ENCODE measurements at regions not wholly inside any gene's neighbourhood (a gene's known extent, or its start where the extent isn't known, plus 50 kb on each side); places are given as distances from the start of the nearest gene placed in this dataset.
"Not testable (repeated sequence)": the region's sequence is repeated elsewhere in the genome, so short reads cannot be mapped to it uniquely, and the experiment has no call there.

DNA sequence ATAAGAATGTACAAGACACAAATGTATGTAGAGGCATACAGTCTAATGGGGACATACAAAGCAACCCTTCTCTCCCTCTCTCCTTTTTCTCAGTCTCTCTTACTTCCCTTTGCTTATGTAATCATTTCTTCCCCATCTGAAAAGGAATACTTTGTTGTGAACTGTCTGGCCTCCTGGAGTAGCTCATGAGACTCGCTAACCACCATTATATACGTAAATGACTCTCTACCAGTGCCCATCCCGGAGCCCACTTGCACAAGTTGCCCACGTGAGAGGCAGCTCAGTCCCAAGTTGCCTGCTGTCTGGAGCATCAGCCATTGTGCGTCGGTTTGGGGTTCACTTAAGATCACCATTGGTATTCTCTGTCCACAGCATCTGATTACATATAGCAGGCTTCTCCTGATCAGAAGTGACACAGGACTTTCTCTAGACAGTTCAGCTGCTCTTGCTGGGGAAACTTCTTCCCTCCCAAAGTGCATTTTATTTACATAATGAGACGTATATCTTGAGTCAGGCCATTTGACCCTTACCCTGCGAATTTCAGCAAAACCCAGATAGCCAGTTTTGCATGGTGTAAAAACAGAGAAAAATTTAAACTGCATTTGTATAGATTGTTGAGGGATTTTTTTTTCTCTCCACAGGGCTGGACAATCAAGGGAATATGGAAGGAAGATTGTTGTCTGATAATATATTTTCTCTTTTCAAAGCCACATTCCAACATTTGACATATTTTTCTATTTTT, 220.7 kb upstream of the EGLN3 start:
- no peak for DNase-seq

DNA sequence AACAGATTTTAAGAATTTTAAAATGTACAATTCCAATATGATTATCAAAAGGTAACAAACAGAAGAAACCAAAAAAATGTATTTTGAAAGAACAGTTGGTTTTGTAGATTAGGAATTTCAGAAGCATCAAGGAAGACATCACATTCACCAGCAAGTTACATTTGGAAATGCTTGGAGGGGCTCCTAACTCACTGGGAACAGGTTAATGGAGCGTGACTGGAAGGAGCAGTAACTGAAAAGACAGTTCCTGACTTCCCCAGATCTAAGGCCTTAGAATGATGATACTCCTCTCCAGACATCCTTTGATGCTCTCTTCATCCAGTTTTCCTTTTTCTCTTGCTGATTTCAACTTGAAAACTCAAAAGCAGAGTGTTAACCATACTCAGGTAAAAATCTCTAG, 220.0 kb upstream of the EGLN3 start:
- no peak for DNase-seq

DNA sequence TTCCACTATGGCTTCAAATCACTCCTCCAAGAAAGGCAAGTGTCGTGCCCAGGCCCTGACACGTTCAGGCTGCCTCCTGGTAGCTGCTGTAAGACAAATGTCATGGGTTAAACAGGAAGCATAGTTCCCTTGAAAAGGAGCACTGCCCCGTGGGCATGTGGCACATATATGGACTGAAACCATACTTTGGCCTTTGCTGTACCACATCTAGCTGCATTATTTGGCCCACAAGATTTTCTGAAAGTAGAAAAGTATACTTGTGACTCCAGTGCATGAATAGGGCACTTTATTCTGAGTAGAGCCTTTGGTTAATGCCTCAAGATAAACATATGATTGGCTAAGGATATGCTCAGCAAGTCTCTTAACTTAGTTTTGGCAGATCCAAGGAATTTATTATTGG, 218.7 kb upstream of the EGLN3 start:
- DNase-seq: no peak

- no peak for DNase-seq
Observed at GRCh38 chr14:34168656-34169055, 217.8 kb upstream of the EGLN3 start.

DNA sequence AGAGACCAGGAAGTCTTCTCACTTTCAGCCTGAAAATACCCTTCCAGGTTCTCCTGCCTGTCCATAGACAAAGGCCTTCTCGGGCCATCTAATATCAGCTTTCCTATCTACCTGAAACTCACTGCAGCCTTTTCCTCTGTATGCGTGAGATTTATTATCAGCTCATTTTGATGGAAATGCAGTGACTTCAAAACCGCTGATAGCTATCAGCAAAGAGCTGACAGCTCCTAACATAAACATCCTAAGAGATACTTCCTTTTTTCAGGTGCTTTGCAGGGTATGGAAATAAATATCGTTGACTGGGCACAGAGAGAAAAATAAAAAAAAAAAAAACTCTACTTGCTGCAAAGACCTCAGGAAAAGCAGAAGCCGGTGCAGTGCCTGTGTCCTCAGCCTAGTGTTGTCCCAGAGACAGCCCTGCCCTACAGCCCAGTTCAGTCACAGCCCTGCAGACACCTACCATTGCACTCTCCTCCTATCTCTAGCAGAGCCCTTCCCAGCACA, 215.0 kb upstream of the EGLN3 start:
- DNase-seq: no peak

GRCh38 chr14:34164162-34164864, 213.4 kb upstream of the EGLN3 start:
- no peak for DNase-seq

GRCh38 chr14:34161351-34162082, 210.6 kb upstream of the EGLN3 start:
- no peak for DNase-seq

DNA sequence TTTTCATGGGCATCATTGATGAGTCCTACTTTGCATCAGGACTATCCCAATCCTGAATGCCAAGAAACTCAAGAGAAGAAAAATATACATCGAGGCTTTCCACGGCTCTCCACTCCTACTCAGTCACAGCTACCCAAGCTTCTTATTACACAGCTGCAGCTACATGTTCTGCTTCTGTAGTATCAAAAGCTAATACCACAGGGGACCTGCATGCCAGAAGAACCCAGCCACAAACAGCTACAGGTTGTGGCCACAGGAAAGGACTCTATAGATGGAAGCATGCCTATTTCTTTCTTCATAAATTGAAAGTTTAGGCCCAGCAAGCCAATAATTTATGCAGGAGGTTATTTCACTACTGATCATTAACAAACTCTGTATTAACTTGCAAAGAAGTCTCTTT, 209.7 kb upstream of the EGLN3 start:
- no peak for DNase-seq

DNA sequence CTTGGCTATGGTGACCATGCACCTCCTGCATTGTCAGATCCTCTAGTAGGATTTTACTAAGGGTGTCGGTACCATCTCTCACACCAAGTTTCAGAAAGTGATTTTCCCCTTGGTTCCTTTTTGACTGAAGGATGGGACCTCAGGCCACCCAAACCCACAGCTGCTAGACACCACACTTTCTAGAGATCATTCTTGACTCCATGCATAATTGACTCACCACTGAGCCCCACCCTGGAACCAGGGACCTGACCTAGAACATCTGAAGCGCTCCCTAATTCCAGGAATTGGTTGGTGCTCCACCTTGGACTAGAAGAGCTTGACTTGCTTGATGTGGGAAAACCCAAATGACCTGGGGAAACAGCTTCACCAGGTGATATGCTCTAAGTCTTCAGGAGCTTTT, 206.8 kb upstream of the EGLN3 start:
- DNase-seq: no peak

GRCh38 chr14:34147461-34147860, 196.6 kb upstream of the EGLN3 start:
- DNase-seq: no peak

- not testable (repeated sequence) for DNase-seq
Observed at GRCh38 chr14:34140127-34140526, 189.3 kb upstream of the EGLN3 start.

DNA sequence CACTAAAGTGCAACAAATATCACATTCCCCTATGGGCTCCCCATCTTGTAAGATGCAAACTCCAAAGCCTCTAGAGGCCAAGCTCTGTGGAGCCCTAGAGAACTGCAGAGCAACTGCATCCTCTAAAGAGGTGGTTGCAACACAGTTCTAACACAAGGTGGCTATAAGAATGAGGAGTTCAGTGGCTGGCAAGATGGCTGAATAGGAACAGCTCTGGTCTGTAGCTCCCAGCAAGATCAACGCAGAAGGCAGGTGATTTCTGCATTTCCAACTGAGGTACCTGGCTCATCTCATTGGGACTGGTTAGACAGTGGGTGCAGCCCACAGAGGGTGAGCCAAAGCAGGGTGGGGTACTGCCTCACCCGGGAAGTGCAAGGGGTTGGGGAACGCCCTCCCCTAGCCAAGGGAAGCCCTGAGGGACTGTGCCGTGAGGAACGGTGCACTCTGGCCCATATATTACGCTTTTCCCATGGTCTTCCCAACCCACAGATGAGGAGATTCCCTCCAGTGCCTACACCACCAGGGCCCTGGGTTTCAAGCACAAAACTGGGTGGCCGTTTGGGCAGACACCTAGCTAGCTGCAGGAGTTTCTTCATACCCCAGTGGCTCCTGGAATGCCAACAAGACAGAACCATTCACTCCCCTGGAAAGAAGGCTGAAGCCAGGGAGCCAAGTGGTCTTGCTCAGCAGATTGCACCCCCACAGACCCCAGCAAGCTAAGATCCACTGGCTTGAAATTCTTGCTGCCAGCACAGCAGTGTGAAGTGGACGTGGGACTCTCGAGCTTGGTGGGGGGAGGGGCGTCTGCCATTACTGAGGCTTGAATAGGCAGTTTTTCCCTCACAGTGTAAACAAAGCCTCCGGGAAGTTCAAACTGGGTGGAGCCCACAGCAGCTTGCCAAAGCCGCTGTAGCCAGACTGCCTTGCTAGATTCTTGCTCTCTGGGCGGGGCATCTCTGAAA, 188.6 kb upstream of the EGLN3 start:
- DNase-seq: not testable (repeated sequence)

DNA sequence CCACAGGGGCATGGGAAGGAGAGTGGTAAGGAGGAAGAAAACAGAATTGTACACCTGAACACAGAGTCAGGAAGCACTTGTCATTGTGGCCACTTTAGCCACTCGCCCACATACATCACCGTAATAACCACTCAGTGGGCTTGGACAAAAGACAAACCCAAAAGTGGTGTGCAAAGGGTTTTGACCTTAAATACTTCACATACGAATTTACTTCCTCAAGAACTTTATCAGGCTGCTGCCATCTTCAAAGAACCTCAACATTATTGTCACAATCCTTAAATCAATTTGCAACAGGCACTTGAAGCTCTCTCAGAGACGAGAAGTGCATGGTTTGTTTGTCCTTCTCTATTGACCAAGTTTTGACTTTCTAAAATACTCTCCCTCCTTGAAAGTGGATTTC, 187.3 kb upstream of the EGLN3 start:
- DNase-seq: no peak

- DNase-seq: no peak
Observed at GRCh38 chr14:34137001-34137745, 186.3 kb upstream of the EGLN3 start.

GRCh38 chr14:34135492-34135891, 184.6 kb upstream of the EGLN3 start:
- no peak for DNase-seq

GRCh38 chr14:34134484-34134883, 183.6 kb upstream of the EGLN3 start:
- no peak for DNase-seq

GRCh38 chr14:34129927-34130552, 179.2 kb upstream of the EGLN3 start:
- DNase-seq: no peak

DNA sequence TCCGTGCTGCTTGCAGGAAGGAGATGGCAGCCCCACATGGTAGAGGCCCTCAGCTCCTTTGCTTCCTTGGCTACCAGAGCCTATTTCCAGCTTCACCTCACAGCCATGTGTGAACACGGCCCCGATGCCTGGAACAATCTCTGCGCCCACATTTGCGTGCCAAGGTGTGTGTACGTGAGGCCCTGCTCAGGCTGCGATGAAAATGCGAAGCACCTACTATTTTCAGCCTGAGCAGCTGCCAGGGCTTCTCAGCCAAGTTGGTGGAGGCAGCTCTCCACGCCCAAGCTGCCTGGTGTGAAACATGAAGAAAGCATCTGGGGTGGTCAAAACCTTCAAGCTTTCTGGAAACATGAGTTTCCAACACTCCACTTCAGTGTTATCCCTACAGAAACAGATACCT, 177.8 kb upstream of the EGLN3 start:
- DNase-seq: no peak

DNA sequence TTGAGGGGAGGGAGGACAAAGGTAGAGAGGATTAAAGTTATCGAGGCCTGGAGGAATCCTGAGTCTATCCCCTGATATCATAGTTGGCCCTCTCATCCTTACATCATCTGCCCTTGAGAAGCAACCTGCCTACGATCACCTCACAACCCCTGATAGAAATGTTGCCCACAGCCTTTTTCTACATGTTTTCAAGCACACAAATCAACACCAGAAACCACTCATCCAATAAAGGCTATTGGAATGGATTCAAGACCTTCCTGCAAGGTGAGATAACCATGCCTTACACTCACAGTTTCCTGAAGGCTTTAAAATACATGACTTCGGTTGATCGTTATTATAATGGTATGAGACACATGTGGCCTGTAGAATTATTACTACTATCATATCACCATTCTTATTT, 175.7 kb upstream of the EGLN3 start:
- DNase-seq: no peak

- DNase-seq: no peak
Observed at GRCh38 chr14:34124585-34124984, 173.7 kb upstream of the EGLN3 start.

DNA sequence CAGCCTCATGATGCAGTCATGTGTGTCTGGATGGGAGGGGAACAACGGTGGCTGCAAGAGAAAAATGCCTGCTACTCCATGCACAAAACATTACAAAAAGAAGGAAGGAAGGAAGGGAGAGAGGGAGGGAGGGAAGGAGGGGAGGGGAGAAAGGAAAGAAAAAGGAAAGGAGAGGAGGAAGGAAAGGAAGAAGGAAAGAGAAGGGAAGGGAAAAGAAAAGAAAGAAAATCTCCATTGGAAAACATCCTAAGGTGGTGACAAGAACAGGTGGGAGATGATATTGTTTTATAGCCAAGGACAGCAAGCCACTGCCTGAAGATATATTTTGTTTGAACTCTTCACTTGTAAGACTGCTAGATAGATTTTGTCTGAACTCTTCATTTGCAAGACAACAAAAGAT, 171.8 kb upstream of the EGLN3 start:
- no peak for DNase-seq

Measured in stimulated activated CD4-positive, alpha-beta T cell treated with anti-CD3 and anti-CD28 coated beads, Interleukin-1b, Interleukin-23, amount 100 ng/mL, for 48 hours (primary cell).